ENCODE measurements at regions not wholly inside any gene's neighbourhood (a gene's known extent, or its start where the extent isn't known, plus 50 kb on each side); places are given as distances from the start of the nearest gene placed in this dataset.

GRCh38 chrX:9349572-9350494 is 115.0 kb upstream of the TBL1X start:
- TF ChIP-seq CTCF (IDR thresholded peaks at IDR 0.05; ENCODE audit: control insufficient read depth, extremely low read depth, insufficient read depth): no peak
- no peak for DNase-seq (ENCODE audit: low read depth)
- H3K4me3 ChIP-seq (ENCODE audit: low read depth, low read length): no peak overlapping the region

GRCh38 chrX:9351126-9351525 is 113.7 kb upstream of the TBL1X start:
- H3K4me3 ChIP-seq (ENCODE audit: low read depth, low read length): no peak overlapping the region
- TF ChIP-seq CTCF (IDR thresholded peaks at IDR 0.05; ENCODE audit: control insufficient read depth, extremely low read depth, insufficient read depth): no peak
- DNase-seq (ENCODE audit: low read depth): no peak

GRCh38 chrX:9352243-9352642 is 112.6 kb upstream of the TBL1X start:
- no peak for TF ChIP-seq CTCF (IDR thresholded peaks at IDR 0.05; ENCODE audit: control insufficient read depth, extremely low read depth, insufficient read depth)
- no peak overlapping the region for H3K4me3 ChIP-seq (ENCODE audit: low read depth, low read length)
- no peak for DNase-seq (ENCODE audit: low read depth)

- no peak for DNase-seq (ENCODE audit: low read depth)
- no peak overlapping the region for H3K4me3 ChIP-seq (ENCODE audit: low read depth, low read length)
- no peak for TF ChIP-seq CTCF (IDR thresholded peaks at IDR 0.05; ENCODE audit: control insufficient read depth, extremely low read depth, insufficient read depth)
Observed at GRCh38 chrX:9352694-9353411, 112.0 kb upstream of the TBL1X start.

GRCh38 chrX:9354918-9355317 is 109.9 kb upstream of the TBL1X start:
- no peak for TF ChIP-seq CTCF (IDR thresholded peaks at IDR 0.05; ENCODE audit: control insufficient read depth, extremely low read depth, insufficient read depth)
- H3K4me3 ChIP-seq (ENCODE audit: low read depth, low read length): no peak overlapping the region
- DNase-seq (ENCODE audit: low read depth): no peak

- no peak for DNase-seq (ENCODE audit: low read depth)
- no peak overlapping the region for H3K4me3 ChIP-seq (ENCODE audit: low read depth, low read length)
- no peak for TF ChIP-seq CTCF (IDR thresholded peaks at IDR 0.05; ENCODE audit: control insufficient read depth, extremely low read depth, insufficient read depth)
Observed at GRCh38 chrX:9355739-9356138, 109.1 kb upstream of the TBL1X start.

Measured in LNCaP clone FGC (cell line).